WTC11 (cell line): ENCODE measurements at regions not wholly inside any gene's neighbourhood (a gene's known extent, or its start where the extent isn't known, plus 50 kb on each side); places are given as distances from the start of the nearest gene placed in this dataset.
A peak's percentile ranks its signal among the peaks of the same experiment; 100 is the strongest.

Experiments used
- ATAC-seq: fragments of 200-7000 bp; cut with Tn5 transposase; 2 replicates; pipeline ENCODE4 v1.10.0; 2021; ENCODE audit warnings: mild to moderate bottlenecking, moderate library complexity
- CTCF ChIA-PET: fragments of 300-600 bp; sonication (Branson Sonifier 250); formaldehyde crosslinking; loops from one replicate; lab custom pipeline; 2021; ENCODE audit warnings: antibody characterized with exemption; lab: Charles Lee
- POLR2A ChIA-PET: fragments of 350-600 bp; sonication (Branson Sonifier 250); formaldehyde crosslinking; loops from one replicate; lab custom pipeline; 2021; ENCODE audit warnings: antibody characterized with exemption; lab: Charles Lee
- DNase-seq: peaks from one replicate; pipeline ENCODE4 v3.0.0; 2021; ENCODE audit warnings: low spot score
- H3K27ac Mint-ChIP-seq: 2 replicates; pipeline ENCODE4 v1.8.0; 2021; ENCODE audit warnings: mixed read lengths
- H3K27me3 Mint-ChIP-seq: 2 replicates; pipeline ENCODE4 v1.8.0; 2021; ENCODE audit warnings: low read depth, mild to moderate bottlenecking, moderate library complexity, mixed read lengths
- H3K36me3 Mint-ChIP-seq: 2 replicates; pipeline ENCODE4 v1.8.0; 2021; ENCODE audit warnings: mixed read lengths
- H3K4me1 Mint-ChIP-seq: 2 replicates; pipeline ENCODE4 v1.8.0; 2022; ENCODE audit warnings: mixed read lengths
- H3K4me3 Mint-ChIP-seq: 2 replicates; pipeline ENCODE4 v1.8.0; 2021; ENCODE audit warnings: mild to moderate bottlenecking, moderate library complexity, mixed read lengths
- H3K9me3 Mint-ChIP-seq: 2 replicates; pipeline ENCODE4 v1.8.0; 2021; ENCODE audit warnings: mixed read lengths
- CBFB ChIP-seq: sonication (generic); formaldehyde crosslinking; IDR thresholded peaks from 2 replicates; pipeline ENCODE4 v1.8.1; 2022; ENCODE audit warnings: mild to moderate bottlenecking, low read depth, missing genetic modification reagents
- CTCF ChIP-seq: fragments of 200-600 bp; IDR thresholded peaks from 2 replicates; pipeline ENCODE4 v1.8.0; 2022; ENCODE audit warnings: antibody characterized with exemption
- E2F5 ChIP-seq: sonication (generic); formaldehyde crosslinking; IDR thresholded peaks from 2 replicates; pipeline ENCODE4 v1.8.1; 2022; ENCODE audit warnings: mild to moderate bottlenecking, moderate library complexity, missing genetic modification reagents
- ESRRA ChIP-seq: sonication (generic); formaldehyde crosslinking; IDR thresholded peaks from 2 replicates; pipeline ENCODE4 v1.8.1; 2022; ENCODE audit warnings: mild to moderate bottlenecking, missing genetic modification reagents, borderline replicate concordance
- ETV6 ChIP-seq: sonication (generic); formaldehyde crosslinking; IDR thresholded peaks from 2 replicates; pipeline ENCODE4 v1.8.1; 2022; ENCODE audit warnings: mild to moderate bottlenecking, missing genetic modification reagents
- FOXP1 ChIP-seq: sonication (generic); formaldehyde crosslinking; IDR thresholded peaks from 2 replicates; pipeline ENCODE4 v1.8.0; 2022; ENCODE audit warnings: missing genetic modification reagents, mild to moderate bottlenecking, moderate library complexity, borderline replicate concordance
- JAZF1 ChIP-seq: fragments of 250-450 bp; sonication (Bioruptor Pico); IDR thresholded peaks from 2 replicates; pipeline ENCODE4 v1.9.0; 2021; ENCODE audit warnings: moderate library complexity, mild to moderate bottlenecking, inconsistent platforms
- MLX ChIP-seq: sonication (generic); formaldehyde crosslinking; IDR thresholded peaks from 2 replicates; pipeline ENCODE4 v1.8.1; 2023; ENCODE audit warnings: mild to moderate bottlenecking, missing genetic modification reagents, moderate library complexity
- NFE2L1 ChIP-seq: sonication (generic); formaldehyde crosslinking; IDR thresholded peaks from 2 replicates; pipeline ENCODE4 v1.8.1; 2023; ENCODE audit warnings: missing genetic modification reagents
- NR3C1 ChIP-seq: sonication (generic); formaldehyde crosslinking; conservative IDR thresholded peaks from 2 replicates; pipeline ENCODE4 v1.8.1; 2023; ENCODE audit warnings: low read depth, mild to moderate bottlenecking, missing genetic modification reagents
- OVOL2 ChIP-seq: fragments of 250-450 bp; sonication (Bioruptor Pico); IDR thresholded peaks from 2 replicates; pipeline ENCODE4 v1.9.0; 2021; ENCODE audit warnings: mild to moderate bottlenecking, borderline replicate concordance
- SOX15 ChIP-seq: fragments of 250-450 bp; sonication (Bioruptor Pico); IDR thresholded peaks from 2 replicates; pipeline ENCODE4 v1.9.0; 2021; ENCODE audit warnings: mild to moderate bottlenecking
- TEAD4 ChIP-seq: sonication (generic); formaldehyde crosslinking; IDR thresholded peaks from 2 replicates; pipeline ENCODE4 v1.8.0; 2022; ENCODE audit warnings: mild to moderate bottlenecking, missing genetic modification reagents
- TP53 ChIP-seq: sonication (generic); formaldehyde crosslinking; IDR thresholded peaks from 2 replicates; pipeline ENCODE4 v1.8.1; 2023; ENCODE audit warnings: mild to moderate bottlenecking, missing genetic modification reagents
- ZNF121 ChIP-seq: sonication (generic); formaldehyde crosslinking; IDR thresholded peaks from 2 replicates; pipeline ENCODE4 v1.8.0; 2023; ENCODE audit warnings: missing genetic modification reagents
- ZNF263 ChIP-seq: sonication (generic); formaldehyde crosslinking; IDR thresholded peaks from 2 replicates; pipeline ENCODE4 v1.8.1; 2022; ENCODE audit warnings: low read depth, mild to moderate bottlenecking, moderate library complexity, missing genetic modification reagents
- TF ChIP-seq, protein P1 (sequence below): fragments of 250-450 bp; sonication (Bioruptor Pico); IDR thresholded peaks from 2 replicates; pipeline ENCODE4 v1.9.0; 2021; ENCODE audit warnings: mild to moderate bottlenecking
- TF ChIP-seq, protein P2 (sequence below): sonication (generic); formaldehyde crosslinking; IDR thresholded peaks from 2 replicates; pipeline ENCODE4 v1.8.1; 2023; ENCODE audit warnings: mild to moderate bottlenecking, moderate library complexity, missing genetic modification reagents
- TF ChIP-seq, protein P3 (sequence below): fragments of 250-450 bp; sonication (Bioruptor Pico); IDR thresholded peaks from 2 replicates; pipeline ENCODE4 v1.8.0; 2021; ENCODE audit warnings: mild to moderate bottlenecking
- TF ChIP-seq, protein P4 (sequence below): fragments of 250-450 bp; sonication (Bioruptor Pico); IDR thresholded peaks from 2 replicates; pipeline ENCODE4 v2.1.2; 2022; ENCODE audit warnings: mild to moderate bottlenecking, moderate library complexity
- TF ChIP-seq, protein P5 (sequence below): sonication (generic); formaldehyde crosslinking; IDR thresholded peaks from 2 replicates; pipeline ENCODE4 v1.8.0; 2023; ENCODE audit warnings: missing genetic modification reagents

DNA sequence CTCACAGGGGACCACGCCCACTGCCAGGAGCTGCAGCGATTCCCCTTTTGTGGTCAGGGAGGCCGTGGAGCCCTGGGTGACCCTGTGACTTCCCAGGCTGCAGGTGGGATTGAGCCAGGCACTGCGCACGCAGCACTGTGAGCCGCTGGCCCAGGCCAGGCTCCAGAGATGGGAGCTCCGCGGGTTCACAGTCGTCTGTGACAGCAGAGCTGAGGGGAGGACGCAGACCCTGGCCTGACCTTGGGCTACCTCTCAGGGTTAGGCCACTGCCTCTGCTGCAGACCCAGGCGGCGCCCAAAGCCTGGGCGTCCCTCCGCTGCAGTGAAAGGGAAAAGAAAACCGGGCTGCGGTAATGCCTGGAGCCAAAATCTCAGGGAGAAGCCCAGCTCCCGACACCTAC is 107.5 kb upstream of the GPR26 start:
- ATAC-seq (peak; percentile 42), DNase-seq (no peak)
- H3K9me3 Mint-ChIP-seq = no peaks in the 10 kb centered on the region
- H3K27me3 Mint-ChIP-seq = peaks cover 3% of the 10 kb centered on the region; the same call in 1 of the 2 replicates
- TF ChIP-seq ESRRA (CRISPR knock-in tag) (no peak), MLX (no peak), NR3C1 (CRISPR knock-in tag) (no peak), JAZF1 (CRISPR knock-in tag) (no peak), ETV6 (CRISPR knock-in tag) (no peak), NFE2L1 (CRISPR knock-in tag) (no peak)
- TF ChIP-seq, protein P1, sequence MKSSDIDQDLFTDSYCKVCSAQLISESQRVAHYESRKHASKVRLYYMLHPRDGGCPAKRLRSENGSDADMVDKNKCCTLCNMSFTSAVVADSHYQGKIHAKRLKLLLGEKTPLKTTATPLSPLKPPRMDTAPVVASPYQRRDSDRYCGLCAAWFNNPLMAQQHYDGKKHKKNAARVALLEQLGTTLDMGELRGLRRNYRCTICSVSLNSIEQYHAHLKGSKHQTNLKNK (CRISPR knock-in tag) = no peak
- H3K4me1 Mint-ChIP-seq = peaks cover 11% of the 10 kb centered on the region
- CTCF ChIA-PET = interaction anchor here (0.7 to 1.9 kb wide), 16 partner anchors 10 to 523 kb away, joined by 3 to 12 read pairs (median 4); partner anchors contain the start of gene BUB3
- H3K27ac Mint-ChIP-seq = no peak overlapping the region
- no peaks in the 10 kb centered on the region for H3K36me3 Mint-ChIP-seq
- POLR2A ChIA-PET = no interaction called here
- H3K4me3 Mint-ChIP-seq = no peak overlapping the region

- H3K9me3 Mint-ChIP-seq = no peaks in the 10 kb centered on the region
- H3K4me1 Mint-ChIP-seq = peaks cover 11% of the 10 kb centered on the region
- peaks cover 3% of the 10 kb centered on the region; the same call in 1 of the 2 replicates for H3K27me3 Mint-ChIP-seq
- ATAC-seq (peak; percentile 84), DNase-seq (peak; percentile 86)
- no peak overlapping the region for H3K27ac Mint-ChIP-seq
- TF ChIP-seq TP53 (CRISPR knock-in tag) (peak; percentile 29; the same call in 1 of the 2 replicates), CTCF (peak; percentile 99), FOXP1 (peak; percentile 55; the same call in 1 of the 2 replicates)
- TF ChIP-seq, protein P2, sequence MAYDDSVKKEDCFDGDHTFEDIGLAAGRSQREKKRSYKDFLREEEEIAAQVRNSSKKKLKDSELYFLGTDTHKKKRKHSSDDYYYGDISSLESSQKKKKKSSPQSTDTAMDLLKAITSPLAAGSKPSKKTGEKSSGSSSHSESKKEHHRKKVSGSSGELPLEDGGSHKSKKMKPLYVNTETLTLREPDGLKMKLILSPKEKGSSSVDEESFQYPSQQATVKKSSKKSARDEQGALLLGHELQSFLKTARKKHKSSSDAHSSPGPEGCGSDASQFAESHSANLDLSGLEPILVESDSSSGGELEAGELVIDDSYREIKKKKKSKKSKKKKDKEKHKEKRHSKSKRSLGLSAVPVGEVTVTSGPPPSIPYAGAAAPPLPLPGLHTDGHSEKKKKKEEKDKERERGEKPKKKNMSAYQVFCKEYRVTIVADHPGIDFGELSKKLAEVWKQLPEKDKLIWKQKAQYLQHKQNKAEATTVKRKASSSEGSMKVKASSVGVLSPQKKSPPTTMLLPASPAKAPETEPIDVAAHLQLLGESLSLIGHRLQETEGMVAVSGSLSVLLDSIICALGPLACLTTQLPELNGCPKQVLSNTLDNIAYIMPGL (CRISPR knock-in tag) = 0 out of 2 replicates have a peak, but pooled peaks have one; percentile 41
- TF ChIP-seq, protein P3, sequence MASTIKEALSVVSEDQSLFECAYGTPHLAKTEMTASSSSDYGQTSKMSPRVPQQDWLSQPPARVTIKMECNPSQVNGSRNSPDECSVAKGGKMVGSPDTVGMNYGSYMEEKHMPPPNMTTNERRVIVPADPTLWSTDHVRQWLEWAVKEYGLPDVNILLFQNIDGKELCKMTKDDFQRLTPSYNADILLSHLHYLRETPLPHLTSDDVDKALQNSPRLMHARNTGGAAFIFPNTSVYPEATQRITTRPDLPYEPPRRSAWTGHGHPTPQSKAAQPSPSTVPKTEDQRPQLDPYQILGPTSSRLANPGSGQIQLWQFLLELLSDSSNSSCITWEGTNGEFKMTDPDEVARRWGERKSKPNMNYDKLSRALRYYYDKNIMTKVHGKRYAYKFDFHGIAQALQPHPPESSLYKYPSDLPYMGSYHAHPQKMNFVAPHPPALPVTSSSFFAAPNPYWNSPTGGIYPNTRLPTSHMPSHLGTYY (CRISPR knock-in tag) = no peak
- POLR2A ChIA-PET = no interaction called here
- H3K4me3 Mint-ChIP-seq = no peak overlapping the region
- CTCF ChIA-PET = interaction anchor here (0.7 to 1.9 kb wide), 16 partner anchors 10 to 524 kb away, joined by 3 to 12 read pairs (median 4); partner anchors contain the start of gene BUB3
- no peaks in the 10 kb centered on the region for H3K36me3 Mint-ChIP-seq
Observed at GRCh38 chr10:123559066-123559822, 106.9 kb upstream of the GPR26 start.

DNA sequence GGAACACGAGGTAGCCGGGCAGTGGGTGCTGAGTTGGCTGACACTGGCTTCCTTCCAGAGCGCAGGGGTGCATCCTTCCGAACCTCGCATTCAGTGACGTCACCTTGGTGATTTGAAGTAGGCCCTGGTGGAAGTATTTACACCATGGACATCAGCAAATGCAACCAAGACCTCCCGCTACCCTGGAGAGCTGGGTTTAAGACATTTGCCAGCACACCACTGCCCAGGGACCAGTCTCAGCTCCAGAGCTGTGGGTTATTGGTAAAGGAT is 106.4 kb upstream of the GPR26 start:
- no peak overlapping the region for H3K27ac Mint-ChIP-seq

More for the DNA sequence above, 106.4 kb upstream of the GPR26 start:
- ChIA-PET POLR2A (no interaction called here), CTCF (interaction anchor here (1.2 kb wide), 1 partner anchor 517 kb away, joined by 3 read pairs; no protein-coding TSS in a partner anchor)
- H3K9me3 Mint-ChIP-seq = no peaks in the 10 kb centered on the region
- no peaks in the 10 kb centered on the region for H3K36me3 Mint-ChIP-seq
- DNase-seq (no peak), ATAC-seq (no peak)
- TF ChIP-seq TEAD4 (CRISPR knock-in tag) (no peak), ZNF263 (CRISPR knock-in tag) (no peak), ZNF121 (no peak), SOX15 (CRISPR knock-in tag) (no peak), OVOL2 (CRISPR knock-in tag) (no peak), CBFB (CRISPR knock-in tag) (no peak), E2F5 (CRISPR knock-in tag) (no peak), ETV6 (CRISPR knock-in tag) (no peak)
- TF ChIP-seq, protein P3 (CRISPR knock-in tag) = no peak
- TF ChIP-seq, protein P4, sequence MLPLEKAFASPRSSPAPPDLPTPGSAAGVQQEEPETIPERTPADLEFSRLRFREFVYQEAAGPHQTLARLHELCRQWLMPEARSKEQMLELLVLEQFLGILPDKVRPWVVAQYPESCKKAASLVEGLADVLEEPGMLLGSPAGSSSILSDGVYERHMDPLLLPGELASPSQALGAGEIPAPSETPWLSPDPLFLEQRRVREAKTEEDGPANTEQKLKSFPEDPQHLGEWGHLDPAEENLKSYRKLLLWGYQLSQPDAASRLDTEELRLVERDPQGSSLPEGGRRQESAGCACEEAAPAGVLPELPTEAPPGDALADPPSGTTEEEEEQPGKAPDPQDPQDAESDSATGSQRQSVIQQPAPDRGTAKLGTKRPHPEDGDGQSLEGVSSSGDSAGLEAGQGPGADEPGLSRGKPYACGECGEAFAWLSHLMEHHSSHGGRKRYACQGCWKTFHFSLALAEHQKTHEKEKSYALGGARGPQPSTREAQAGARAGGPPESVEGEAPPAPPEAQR = no peak
- TF ChIP-seq, protein P5, sequence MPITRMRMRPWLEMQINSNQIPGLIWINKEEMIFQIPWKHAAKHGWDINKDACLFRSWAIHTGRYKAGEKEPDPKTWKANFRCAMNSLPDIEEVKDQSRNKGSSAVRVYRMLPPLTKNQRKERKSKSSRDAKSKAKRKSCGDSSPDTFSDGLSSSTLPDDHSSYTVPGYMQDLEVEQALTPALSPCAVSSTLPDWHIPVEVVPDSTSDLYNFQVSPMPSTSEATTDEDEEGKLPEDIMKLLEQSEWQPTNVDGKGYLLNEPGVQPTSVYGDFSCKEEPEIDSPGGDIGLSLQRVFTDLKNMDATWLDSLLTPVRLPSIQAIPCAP (CRISPR knock-in tag) = no peak
- H3K4me3 Mint-ChIP-seq = no peak overlapping the region
- peaks cover 3% of the 10 kb centered on the region; the same call in 1 of the 2 replicates for H3K27me3 Mint-ChIP-seq
- H3K4me1 Mint-ChIP-seq = peaks cover 11% of the 10 kb centered on the region
